HepG2 (cell line): ENCODE measurements at regions not wholly inside any gene's neighbourhood (a gene's known extent, or its start where the extent isn't known, plus 50 kb on each side); places are given as distances from the start of the nearest gene placed in this dataset.

Source experiments
- ATAC-seq: fragments of 200-7000 bp; cut with Tn5 transposase; 3 replicates; pipeline ENCODE4 v1.9.1; 2020; ENCODE audit warnings: mild to moderate bottlenecking, moderate library complexity
- BruUV-seq: library from RNA; stranded (reverse); fragments of 400-500 nt; replicated peaks from 2 replicates; lab custom pipeline; 2021; lab: Mats Ljungman, UMichigan
- CTCF ChIA-PET: fragments of 300-600 bp; formaldehyde crosslinking; extraction: SDS; loops from one replicate; lab custom pipeline; 2021; ENCODE audit warnings: low total read pairs, inconsistent platforms, low intra/inter-chr PET ratio; lab: Yijun Ruan, JAX
- POLR2A ChIA-PET: fragments of 350-600 bp; sonication (Branson Sonifier 250); formaldehyde crosslinking; loops from one replicate; lab custom pipeline; 2020; ENCODE audit warnings: antibody characterized with exemption, inconsistent platforms; lab: Yijun Ruan, JAX
- DNase-seq: peaks from one replicate; pipeline ENCODE4 v3.0.0-alpha.2; 2015; ENCODE audit warnings: low spot score
- FAIRE-seq: peaks from 3 replicates; lab custom pipeline; 2011; peaks lifted over from hg19 to GRCh38; lab: Jason Lieb, UNC
- H2AFZ ChIP-seq: one replicate; pipeline ENCODE4 v1.6.1; 2011; ENCODE audit warnings: low read length, inconsistent platforms
- H3K27ac ChIP-seq: fragments of 300-600 bp; 3 replicates; pipeline ENCODE4 v1.8.0; 2011; ENCODE audit warnings: mixed run types, mild to moderate bottlenecking, mixed read lengths, low read length, inconsistent platforms; ENCODE audit not compliant: insufficient read depth; ENCODE audit errors: extremely low read length
- H3K27me3 ChIP-seq, 2 experiments: fragments of 200-600 bp in 1 of 2; 2 replicates in 1 of 2; 3 replicates in 1 of 2; pipeline versions ENCODE4 v1.6.0 to v1.8.0; 2011; ENCODE audit warnings: low read length in 2 of 2, mild to moderate bottlenecking in 2 of 2, moderate library complexity in 2 of 2, inconsistent platforms in 1 of 2; ENCODE audit not compliant: insufficient read depth in 2 of 2, control insufficient read depth in 1 of 2
- H3K36me3 ChIP-seq, 2 experiments: fragments of 200-600 bp in 1 of 2; replicated peaks in 1 of 2; 2 replicates in 1 of 2; 3 replicates in 1 of 2; pipeline versions ENCODE4 v1.5.1 to v1.8.0; 2011; ENCODE audit warnings: low read length in 2 of 2, inconsistent platforms in 1 of 2; ENCODE audit not compliant: insufficient read depth in 2 of 2, control insufficient read depth in 1 of 2
- H3K4me1 ChIP-seq: 2 replicates; pipeline ENCODE4 v1.5.1; 2012; ENCODE audit warnings: low read length, inconsistent platforms; ENCODE audit not compliant: insufficient read depth
- H3K4me2 ChIP-seq: 2 replicates; pipeline ENCODE4 v1.6.0; 2011; ENCODE audit warnings: low read depth, low read length, inconsistent platforms
- H3K4me3 ChIP-seq, 3 experiments: fragments of 200-600 bp in 1 of 3; sonication (generic), shearing (Covaris generic) in 1 of 3; replicated peaks in 1 of 3; 2 replicates each; pipeline ENCODE4 v1.5.1; 2011 to 2016; ENCODE audit warnings: low read length in 3 of 3, inconsistent platforms in 2 of 3, low read depth in 2 of 3, mild to moderate bottlenecking in 2 of 3, control low read depth in 1 of 3, mixed read lengths in 1 of 3; ENCODE audit not compliant: insufficient read depth in 1 of 3
- H3K79me2 ChIP-seq: one replicate; pipeline ENCODE4 v1.6.1; 2011; ENCODE audit warnings: low read length, inconsistent platforms; ENCODE audit not compliant: insufficient read depth
- H3K9ac ChIP-seq: 2 replicates; pipeline ENCODE4 v1.6.0; 2011; ENCODE audit warnings: mild to moderate bottlenecking, low read depth, low read length, inconsistent platforms; ENCODE audit not compliant: insufficient read depth
- H3K9me3 ChIP-seq: 2 replicates; pipeline ENCODE4 v1.5.1; 2012; ENCODE audit warnings: mild to moderate bottlenecking, low read length
- H4K20me1 ChIP-seq: 2 replicates; pipeline ENCODE4 v1.6.0; 2011; ENCODE audit warnings: inconsistent platforms, mild to moderate bottlenecking, low read length, moderate library complexity; ENCODE audit not compliant: insufficient read depth
- ELF3 ChIP-seq: IDR thresholded peaks from 2 replicates; pipeline ENCODE4 v1.6.1; 2016; ENCODE audit warnings: missing genetic modification reagents, missing compliant biosample characterization
- SP140L ChIP-seq: sonication (generic); formaldehyde crosslinking; IDR thresholded peaks from 2 replicates; pipeline ENCODE4 v1.4.0; 2020; ENCODE audit warnings: missing genetic modification reagents, borderline replicate concordance
- TAF1 ChIP-seq: sonication (generic); formaldehyde crosslinking; IDR thresholded peaks from 2 replicates; pipeline ENCODE4 v1.4.0; 2020; ENCODE audit warnings: missing genetic modification reagents
- ZNF572 ChIP-seq: sonication (generic); formaldehyde crosslinking; IDR thresholded peaks from 2 replicates; pipeline ENCODE4 v1.5.1; 2020; ENCODE audit warnings: mild to moderate bottlenecking, missing genetic modification reagents
- WGBS: methylation state at CpG from one replicate; pipeline ENCODE4 v1.1.6; 2017; ENCODE audit warnings: low lambda C conversion rate; 5-methylcytosine and 5-hydroxymethylcytosine counted together
- in situ Hi-C: cut with HindIII; loops from 2 replicates; pipeline ENCODE4 v1.10.0; 2017; ENCODE audit warnings: low pct_unique_long_range_greater_than_20kb; ENCODE audit not compliant: extremely low pct_ligation_motif_present
- intact Hi-C: fragments of 100-400 bp; cut with micrococcal nuclease; formaldehyde crosslinking; loops from one replicate; pipeline ENCODE4 v1.10.0; 2022; ENCODE audit not compliant: unreplicated experiment
- TF ChIP-seq, protein P1 (sequence below): sonication (generic); formaldehyde crosslinking; IDR thresholded peaks from 2 replicates; pipeline ENCODE4 v1.5.1; 2020; ENCODE audit warnings: mild to moderate bottlenecking, missing genetic modification reagents, borderline replicate concordance
- TF ChIP-seq, protein P2 (sequence below): sonication (generic); formaldehyde crosslinking; IDR thresholded peaks from 2 replicates; pipeline ENCODE4 v1.5.0; 2020; ENCODE audit warnings: mild to moderate bottlenecking, missing genetic modification reagents, borderline replicate concordance

DNA sequence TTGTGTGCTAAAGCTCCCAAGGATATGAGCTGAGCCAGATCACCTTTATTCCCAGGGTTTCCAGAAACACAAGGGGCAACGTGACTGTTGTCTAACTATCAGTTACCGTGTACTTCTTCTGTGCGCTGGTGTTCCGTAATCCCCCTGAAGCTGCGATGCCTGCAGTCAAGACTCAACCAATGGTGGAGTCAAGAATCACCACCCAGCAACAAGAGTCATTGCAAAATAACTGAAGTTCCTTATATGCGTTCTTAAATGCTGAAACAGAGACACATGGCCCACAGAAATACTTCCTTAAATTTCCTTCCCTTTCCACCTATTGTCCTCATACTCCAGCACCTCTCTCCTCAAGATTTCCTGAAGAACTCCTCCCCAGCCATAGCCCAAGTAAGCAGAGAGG is 200.2 kb downstream of the KATNAL1 start:
- no peaks in the 10 kb centered on the region for H3K79me2 ChIP-seq
- CTCF ChIA-PET: no interaction called here
- no peak overlapping the region for H3K4me3 ChIP-seq
- DNase-seq: no peak
- 91% methylated on average over 6 of the region's 6 CpGs for WGBS
- in situ Hi-C loops: no loop called here
- TF ChIP-seq, protein P1, sequence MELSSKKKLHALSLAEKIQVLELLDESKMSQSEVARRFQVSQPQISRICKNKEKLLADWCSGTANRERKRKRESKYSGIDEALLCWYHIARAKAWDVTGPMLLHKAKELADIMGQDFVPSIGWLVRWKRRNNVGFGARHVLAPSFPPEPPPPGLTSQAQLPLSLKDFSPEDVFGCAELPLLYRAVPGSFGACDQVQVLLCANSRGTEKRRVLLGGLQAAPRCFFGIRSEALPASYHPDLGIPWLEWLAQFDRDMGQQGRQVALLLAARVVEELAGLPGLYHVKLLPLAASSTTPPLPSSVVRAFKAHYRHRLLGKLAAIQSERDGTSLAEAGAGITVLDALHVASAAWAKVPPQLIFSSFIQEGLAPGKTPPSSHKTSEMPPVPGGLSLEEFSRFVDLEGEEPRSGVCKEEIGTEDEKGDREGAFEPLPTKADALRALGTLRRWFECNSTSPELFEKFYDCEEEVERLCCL (CRISPR knock-in tag): no peak
- no peak for TF ChIP-seq SP140L (CRISPR knock-in tag)
- TF ChIP-seq, protein P2, sequence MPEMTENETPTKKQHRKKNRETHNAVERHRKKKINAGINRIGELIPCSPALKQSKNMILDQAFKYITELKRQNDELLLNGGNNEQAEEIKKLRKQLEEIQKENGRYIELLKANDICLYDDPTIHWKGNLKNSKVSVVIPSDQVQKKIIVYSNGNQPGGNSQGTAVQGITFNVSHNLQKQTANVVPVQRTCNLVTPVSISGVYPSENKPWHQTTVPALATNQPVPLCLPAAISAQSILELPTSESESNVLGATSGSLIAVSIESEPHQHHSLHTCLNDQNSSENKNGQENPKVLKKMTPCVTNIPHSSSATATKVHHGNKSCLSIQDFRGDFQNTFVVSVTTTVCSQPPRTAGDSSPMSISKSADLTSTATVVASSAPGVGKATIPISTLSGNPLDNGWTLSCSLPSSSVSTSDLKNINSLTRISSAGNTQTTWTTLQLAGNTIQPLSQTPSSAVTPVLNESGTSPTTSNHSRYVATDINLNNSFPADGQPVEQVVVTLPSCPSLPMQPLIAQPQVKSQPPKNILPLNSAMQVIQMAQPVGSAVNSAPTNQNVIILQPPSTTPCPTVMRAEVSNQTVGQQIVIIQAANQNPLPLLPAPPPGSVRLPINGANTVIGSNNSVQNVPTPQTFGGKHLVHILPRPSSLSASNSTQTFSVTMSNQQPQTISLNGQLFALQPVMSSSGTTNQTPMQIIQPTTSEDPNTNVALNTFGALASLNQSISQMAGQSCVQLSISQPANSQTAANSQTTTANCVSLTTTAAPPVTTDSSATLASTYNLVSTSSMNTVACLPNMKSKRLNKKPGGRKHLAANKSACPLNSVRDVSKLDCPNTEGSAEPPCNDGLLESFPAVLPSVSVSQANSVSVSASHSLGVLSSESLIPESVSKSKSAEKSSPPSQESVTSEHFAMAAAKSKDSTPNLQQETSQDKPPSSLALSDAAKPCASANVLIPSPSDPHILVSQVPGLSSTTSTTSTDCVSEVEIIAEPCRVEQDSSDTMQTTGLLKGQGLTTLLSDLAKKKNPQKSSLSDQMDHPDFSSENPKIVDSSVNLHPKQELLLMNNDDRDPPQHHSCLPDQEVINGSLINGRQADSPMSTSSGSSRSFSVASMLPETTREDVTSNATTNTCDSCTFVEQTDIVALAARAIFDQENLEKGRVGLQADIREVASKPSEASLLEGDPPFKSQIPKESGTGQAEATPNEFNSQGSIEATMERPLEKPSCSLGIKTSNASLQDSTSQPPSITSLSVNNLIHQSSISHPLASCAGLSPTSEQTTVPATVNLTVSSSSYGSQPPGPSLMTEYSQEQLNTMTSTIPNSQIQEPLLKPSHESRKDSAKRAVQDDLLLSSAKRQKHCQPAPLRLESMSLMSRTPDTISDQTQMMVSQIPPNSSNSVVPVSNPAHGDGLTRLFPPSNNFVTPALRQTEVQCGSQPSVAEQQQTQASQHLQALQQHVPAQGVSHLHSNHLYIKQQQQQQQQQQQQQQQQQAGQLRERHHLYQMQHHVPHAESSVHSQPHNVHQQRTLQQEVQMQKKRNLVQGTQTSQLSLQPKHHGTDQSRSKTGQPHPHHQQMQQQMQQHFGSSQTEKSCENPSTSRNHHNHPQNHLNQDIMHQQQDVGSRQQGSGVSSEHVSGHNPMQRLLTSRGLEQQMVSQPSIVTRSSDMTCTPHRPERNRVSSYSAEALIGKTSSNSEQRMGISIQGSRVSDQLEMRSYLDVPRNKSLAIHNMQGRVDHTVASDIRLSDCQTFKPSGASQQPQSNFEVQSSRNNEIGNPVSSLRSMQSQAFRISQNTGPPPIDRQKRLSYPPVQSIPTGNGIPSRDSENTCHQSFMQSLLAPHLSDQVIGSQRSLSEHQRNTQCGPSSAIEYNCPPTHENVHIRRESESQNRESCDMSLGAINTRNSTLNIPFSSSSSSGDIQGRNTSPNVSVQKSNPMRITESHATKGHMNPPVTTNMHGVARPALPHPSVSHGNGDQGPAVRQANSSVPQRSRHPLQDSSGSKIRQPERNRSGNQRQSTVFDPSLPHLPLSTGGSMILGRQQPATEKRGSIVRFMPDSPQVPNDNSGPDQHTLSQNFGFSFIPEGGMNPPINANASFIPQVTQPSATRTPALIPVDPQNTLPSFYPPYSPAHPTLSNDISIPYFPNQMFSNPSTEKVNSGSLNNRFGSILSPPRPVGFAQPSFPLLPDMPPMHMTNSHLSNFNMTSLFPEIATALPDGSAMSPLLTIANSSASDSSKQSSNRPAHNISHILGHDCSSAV (CRISPR knock-in tag): no peak
- TF ChIP-seq ELF3: no peak
- TF ChIP-seq ZNF572 (CRISPR knock-in tag): no peak
- TF ChIP-seq TAF1 (CRISPR knock-in tag): no peak
- H3K4me1 ChIP-seq: peaks cover 18% of the 10 kb centered on the region
- H3K27me3 ChIP-seq: peaks cover 0 to 17% of the 10 kb centered on the region in 2 experiments; a peak in 2 of 5 replicates
- intact Hi-C loops: no loop called here
- no TSS peak for BruUV-seq
- POLR2A ChIA-PET: no interaction called here
- no peaks in the 10 kb centered on the region for H3K36me3 ChIP-seq
- no peak overlapping the region for H3K4me2 ChIP-seq
- H3K27ac ChIP-seq: no peak overlapping the region
- H4K20me1 ChIP-seq: no peaks in the 10 kb centered on the region
- H2AFZ ChIP-seq: no peak overlapping the region
- no peak overlapping the region for H3K9ac ChIP-seq
- no peaks in the 10 kb centered on the region for H3K9me3 ChIP-seq
- ATAC-seq: no peak
- no peak for FAIRE-seq
